A673 (cell line): ENCODE measurements at regions not wholly inside any gene's neighbourhood (a gene's known extent, or its start where the extent isn't known, plus 50 kb on each side); places are given as distances from the start of the nearest gene placed in this dataset.

Source experiments
- CTCF ChIP-seq: fragments of 300-800, 200-600 bp; sonication (generic); conservative IDR thresholded peaks from 2 replicates; pipeline ENCODE4 v1.5.1; 2017; ENCODE audit warnings: low read depth, mild to moderate bottlenecking, antibody characterized with exemption, low read length, moderate library complexity, mixed read lengths
- EZH2 ChIP-seq: fragments of 200-600 bp; sonication (generic); IDR thresholded peaks from 2 replicates; pipeline ENCODE4 v1.6.1; 2017; ENCODE audit warnings: borderline replicate concordance, low read depth, mild to moderate bottlenecking, mixed read lengths, antibody characterized with exemption, low read length; ENCODE audit not compliant: poor library complexity, severe bottlenecking

DNA sequence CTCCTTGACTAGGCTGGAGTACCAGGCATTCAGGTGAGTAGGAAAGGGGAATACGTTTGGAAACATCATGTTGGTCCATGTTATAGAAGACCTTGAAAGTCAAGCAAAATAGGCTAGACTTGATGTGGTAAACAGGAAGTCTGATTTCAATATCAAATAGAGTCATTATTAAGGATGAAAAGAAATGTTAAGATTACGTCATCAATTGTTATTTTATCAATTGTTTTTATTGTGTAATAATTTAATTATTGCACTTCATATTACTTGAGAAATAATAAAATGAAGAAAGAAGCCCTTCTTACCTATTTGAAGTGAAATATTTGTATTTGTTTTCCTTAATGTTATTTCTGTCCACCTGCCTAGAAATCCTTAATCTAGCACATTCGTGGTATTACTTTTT is 361.0 kb upstream of the HAND2 start:
- TF ChIP-seq CTCF (no peak), EZH2 (no peak)
